ENCODE measurements at regions not wholly inside any gene's neighbourhood (a gene's known extent, or its start where the extent isn't known, plus 50 kb on each side); places are given as distances from the start of the nearest gene placed in this dataset.

DNA sequence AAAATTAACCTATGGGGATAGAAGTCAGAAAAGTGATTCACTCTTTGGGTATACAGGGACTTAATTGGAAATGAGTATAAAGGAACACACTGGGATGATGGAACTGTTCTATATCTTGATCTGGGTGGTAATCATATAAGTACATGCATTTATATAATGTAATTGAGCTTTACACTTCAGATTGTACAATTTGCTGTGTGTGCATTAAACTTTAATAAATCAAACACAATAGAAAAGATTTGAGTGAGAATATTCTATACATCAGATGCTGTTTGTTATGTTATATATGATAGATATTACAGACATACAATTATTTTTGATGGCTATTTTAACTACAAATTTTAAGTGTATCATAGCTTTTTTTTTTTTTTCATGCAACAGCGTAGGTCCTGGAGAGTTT, 860.2 kb upstream of the ARPP21 start:
- POLR2A ChIA-PET = no interaction called here
- no peak for ATAC-seq (replicated peaks in 1 of 4)

DNA sequence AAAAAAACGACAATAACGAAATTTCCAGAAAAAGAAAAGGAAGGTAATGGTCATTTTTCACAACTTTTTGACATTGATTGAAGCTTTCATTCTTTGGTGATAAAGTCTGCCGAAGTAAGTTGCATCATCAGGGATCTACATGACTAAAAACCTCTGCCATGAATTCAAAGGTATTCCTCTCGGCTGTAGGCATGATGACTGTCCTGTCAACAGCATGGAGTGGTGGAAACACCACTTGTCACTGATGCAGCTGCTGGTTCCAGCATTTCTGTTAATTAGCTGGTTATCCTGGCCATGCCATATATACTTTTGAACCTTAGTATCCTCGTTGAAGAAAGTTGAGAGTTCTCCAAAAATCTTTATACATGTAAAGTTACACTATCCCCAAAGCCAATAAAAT, 859.0 kb upstream of the ARPP21 start:
- ChIA-PET POLR2A (no interaction called here), CTCF (no interaction called here)
- Histone ChIP-seq H3K4me3 (ENCODE audit: control insufficient read depth in 1 of 2, extremely low read depth in 1 of 2, low read length in 1 of 2) (no peak overlapping the region), H3K27ac (ENCODE audit: low read length) (no peak overlapping the region), H3K4me1 (ENCODE audit: control insufficient read depth in 1 of 2, extremely low read depth in 1 of 2, insufficient read depth in 2 of 2, low read length in 2 of 2) (no peaks in the 10 kb centered on the region), H3K27me3 (replicated peaks in 1 of 2; ENCODE audit: control insufficient read depth in 2 of 2, extremely low read depth in 1 of 2, insufficient read depth in 2 of 2, low read length in 1 of 2) (no peaks in the 10 kb centered on the region), H3K36me3 (ENCODE audit: control insufficient read depth in 2 of 2, extremely low read depth in 1 of 2, insufficient read depth in 1 of 2, low read length in 1 of 2) (no peaks in the 10 kb centered on the region), H3K9me3 (no peaks in the 10 kb centered on the region)
- H3K4me1 Mint-ChIP-seq = no peaks in the 10 kb centered on the region
- peaks cover 0 to 3% (median 0%) of the 10 kb centered on the region in 3 donors for H3K9me3 Mint-ChIP-seq
- DNase-seq = no peak
- no peaks in the 10 kb centered on the region for H3K27me3 Mint-ChIP-seq
- no peak overlapping the region for H3K4me3 Mint-ChIP-seq
- H3K36me3 Mint-ChIP-seq = no peaks in the 10 kb centered on the region
- H3K27ac Mint-ChIP-seq = no peak overlapping the region
- 43% methylated on average over 3 of the region's 5 CpGs for WGBS (ENCODE audit: insufficient coverage)
- no peak for ATAC-seq (replicated peaks in 1 of 4)

More for the DNA sequence above, 860.2 kb upstream of the ARPP21 start:
- CTCF ChIA-PET = no interaction called here
- H3K4me1 Mint-ChIP-seq = no peaks in the 10 kb centered on the region
- H3K4me3 Mint-ChIP-seq = no peak overlapping the region
- H3K27me3 Mint-ChIP-seq = no peaks in the 10 kb centered on the region
- no peaks in the 10 kb centered on the region for H3K9me3 ChIP-seq
- peaks cover 0 to 3% (median 1%) of the 10 kb centered on the region in 3 donors for H3K9me3 Mint-ChIP-seq
- no peaks in the 10 kb centered on the region for H3K36me3 ChIP-seq (ENCODE audit: control insufficient read depth in 2 of 2, extremely low read depth in 1 of 2, insufficient read depth in 1 of 2, low read length in 1 of 2)
- no peak overlapping the region for H3K27ac ChIP-seq (ENCODE audit: low read length)
- H3K4me1 ChIP-seq (ENCODE audit: control insufficient read depth in 1 of 2, extremely low read depth in 1 of 2, insufficient read depth in 2 of 2, low read length in 2 of 2) = no peaks in the 10 kb centered on the region
- H3K4me3 ChIP-seq (ENCODE audit: control insufficient read depth in 1 of 2, extremely low read depth in 1 of 2, low read length in 1 of 2) = no peak overlapping the region
- DNase-seq = no peak
- H3K36me3 Mint-ChIP-seq = no peaks in the 10 kb centered on the region
- H3K27ac Mint-ChIP-seq = no peak overlapping the region
- no peaks in the 10 kb centered on the region for H3K27me3 ChIP-seq (replicated peaks in 1 of 2; ENCODE audit: control insufficient read depth in 2 of 2, extremely low read depth in 1 of 2, insufficient read depth in 2 of 2, low read length in 1 of 2)
- WGBS (ENCODE audit: insufficient coverage) = no CpG with 5 or more reads among the region's 1 CpG

DNA sequence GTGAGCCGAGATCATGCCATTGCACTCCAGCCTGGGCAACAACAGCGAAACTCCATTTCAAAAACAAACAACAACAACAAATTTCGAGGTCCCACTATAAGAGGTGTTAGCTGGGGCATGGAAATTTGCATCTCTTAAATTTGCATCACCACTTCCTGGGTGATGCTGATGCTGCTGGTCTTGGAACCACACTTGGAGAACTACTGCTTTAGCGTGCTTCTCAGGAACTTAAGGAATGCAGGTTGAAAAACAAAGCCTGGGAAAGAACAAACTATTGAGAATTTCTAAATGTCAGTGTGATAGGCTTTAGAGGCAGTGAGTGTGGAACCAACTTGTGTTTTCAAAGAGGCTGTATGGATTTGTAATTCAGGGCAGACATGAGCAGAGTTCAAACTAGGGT, 858.4 kb upstream of the ARPP21 start:
- H3K27me3 ChIP-seq (replicated peaks in 1 of 2; ENCODE audit: control insufficient read depth in 2 of 2, extremely low read depth in 1 of 2, insufficient read depth in 2 of 2, low read length in 1 of 2) = no peaks in the 10 kb centered on the region
- H3K36me3 ChIP-seq (ENCODE audit: control insufficient read depth in 2 of 2, extremely low read depth in 1 of 2, insufficient read depth in 1 of 2, low read length in 1 of 2) = no peaks in the 10 kb centered on the region
- no peaks in the 10 kb centered on the region for H3K4me1 ChIP-seq (ENCODE audit: control insufficient read depth in 1 of 2, extremely low read depth in 1 of 2, insufficient read depth in 2 of 2, low read length in 2 of 2)
- H3K9me3 ChIP-seq = no peaks in the 10 kb centered on the region
- H3K9me3 Mint-ChIP-seq = peaks cover 0 to 3% (median 0%) of the 10 kb centered on the region in 3 donors
- H3K4me3 ChIP-seq (ENCODE audit: control insufficient read depth in 1 of 2, extremely low read depth in 1 of 2, low read length in 1 of 2) = no peak overlapping the region
- 100% methylated on average over 1 of the region's 4 CpGs for WGBS (ENCODE audit: insufficient coverage)
- POLR2A ChIA-PET = no interaction called here
- H3K4me3 Mint-ChIP-seq = no peak overlapping the region
- ATAC-seq (replicated peaks in 1 of 4) (no peak), DNase-seq (no peak)
- CTCF ChIA-PET = no interaction called here
- H3K36me3 Mint-ChIP-seq = no peaks in the 10 kb centered on the region
- no peak overlapping the region for H3K27ac Mint-ChIP-seq
- H3K27ac ChIP-seq (ENCODE audit: low read length) = no peak overlapping the region
- no peaks in the 10 kb centered on the region for H3K4me1 Mint-ChIP-seq
- H3K27me3 Mint-ChIP-seq = no peaks in the 10 kb centered on the region

DNA sequence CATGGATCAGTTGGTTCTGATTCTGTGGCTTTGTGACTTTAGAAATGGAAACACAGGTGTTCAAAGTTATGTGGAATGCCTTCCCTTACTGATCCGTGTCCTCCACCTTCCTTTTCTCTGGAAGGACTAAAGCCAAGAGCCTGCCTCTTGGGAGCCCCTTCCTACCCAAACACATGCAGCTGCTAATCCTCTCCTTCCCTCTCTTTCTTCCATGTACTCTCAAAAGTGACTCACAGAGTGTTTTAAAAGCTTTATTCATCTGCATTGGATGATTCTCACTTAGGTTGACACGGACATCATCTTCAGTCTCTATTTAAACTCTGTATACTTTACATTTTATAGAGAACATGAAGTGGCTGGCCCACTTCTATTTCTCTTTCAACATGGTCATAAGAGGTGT, 856.5 kb upstream of the ARPP21 start:
- POLR2A ChIA-PET = no interaction called here
- no peaks in the 10 kb centered on the region for H3K4me1 ChIP-seq (ENCODE audit: control insufficient read depth in 1 of 2, extremely low read depth in 1 of 2, insufficient read depth in 2 of 2, low read length in 2 of 2)
- no peaks in the 10 kb centered on the region for H3K27me3 Mint-ChIP-seq
- peaks cover 0 to 4% (median 3%) of the 10 kb centered on the region in 3 donors for H3K9me3 Mint-ChIP-seq
- H3K4me1 Mint-ChIP-seq = no peaks in the 10 kb centered on the region
- no peak overlapping the region for H3K27ac ChIP-seq (ENCODE audit: low read length)
- no peak overlapping the region for H3K4me3 Mint-ChIP-seq
- no peak overlapping the region for H3K4me3 ChIP-seq (ENCODE audit: control insufficient read depth in 1 of 2, extremely low read depth in 1 of 2, low read length in 1 of 2)
- H3K27ac Mint-ChIP-seq = no peak overlapping the region
- CTCF ChIA-PET = no interaction called here
- ATAC-seq (replicated peaks in 1 of 4) (no peak), DNase-seq (no peak)
- no peaks in the 10 kb centered on the region for H3K36me3 ChIP-seq (ENCODE audit: control insufficient read depth in 2 of 2, extremely low read depth in 1 of 2, insufficient read depth in 1 of 2, low read length in 1 of 2)
- no peaks in the 10 kb centered on the region for H3K9me3 ChIP-seq
- H3K36me3 Mint-ChIP-seq = no peaks in the 10 kb centered on the region
- WGBS (ENCODE audit: insufficient coverage) = 92% methylated on average over 1 of the region's 2 CpGs
- no peaks in the 10 kb centered on the region for H3K27me3 ChIP-seq (replicated peaks in 1 of 2; ENCODE audit: control insufficient read depth in 2 of 2, extremely low read depth in 1 of 2, insufficient read depth in 2 of 2, low read length in 1 of 2)

DNA sequence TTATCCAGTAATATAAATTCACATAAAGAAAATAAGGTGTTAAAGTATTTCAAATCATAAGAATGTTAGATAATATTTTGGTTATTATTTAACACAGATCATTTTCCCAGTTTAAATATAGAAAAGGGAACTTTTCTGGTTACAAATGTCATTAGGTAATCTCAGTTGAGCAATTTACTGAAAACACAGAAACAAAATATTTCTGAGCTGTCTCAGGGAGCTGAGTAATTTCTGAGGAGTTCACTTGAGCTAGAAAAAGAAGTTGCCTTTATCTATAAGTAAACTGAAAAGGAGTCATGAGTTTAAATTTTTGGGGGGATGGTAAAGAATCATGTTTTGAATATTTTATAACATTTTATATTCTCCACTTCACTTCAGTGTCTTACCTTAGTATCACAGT, 855.4 kb upstream of the ARPP21 start:
- no peaks in the 10 kb centered on the region for H3K4me1 ChIP-seq (ENCODE audit: control insufficient read depth in 1 of 2, extremely low read depth in 1 of 2, insufficient read depth in 2 of 2, low read length in 2 of 2)
- Mint-ChIP-seq H3K9me3 (peaks cover 0 to 4% (median 3%) of the 10 kb centered on the region in 3 donors), H3K4me1 (no peaks in the 10 kb centered on the region), H3K4me3 (no peak overlapping the region), H3K36me3 (no peaks in the 10 kb centered on the region), H3K27ac (no peak overlapping the region), H3K27me3 (no peaks in the 10 kb centered on the region)
- no peaks in the 10 kb centered on the region for H3K9me3 ChIP-seq
- H3K27me3 ChIP-seq (replicated peaks in 1 of 2; ENCODE audit: control insufficient read depth in 2 of 2, extremely low read depth in 1 of 2, insufficient read depth in 2 of 2, low read length in 1 of 2) = no peaks in the 10 kb centered on the region
- DNase-seq (no peak), ATAC-seq (replicated peaks in 1 of 4) (no peak)
- H3K27ac ChIP-seq (ENCODE audit: low read length) = no peak overlapping the region
- no peaks in the 10 kb centered on the region for H3K36me3 ChIP-seq (ENCODE audit: control insufficient read depth in 2 of 2, extremely low read depth in 1 of 2, insufficient read depth in 1 of 2, low read length in 1 of 2)
- CTCF ChIA-PET = no interaction called here
- no peak overlapping the region for H3K4me3 ChIP-seq (ENCODE audit: control insufficient read depth in 1 of 2, extremely low read depth in 1 of 2, low read length in 1 of 2)
- POLR2A ChIA-PET = no interaction called here

DNA sequence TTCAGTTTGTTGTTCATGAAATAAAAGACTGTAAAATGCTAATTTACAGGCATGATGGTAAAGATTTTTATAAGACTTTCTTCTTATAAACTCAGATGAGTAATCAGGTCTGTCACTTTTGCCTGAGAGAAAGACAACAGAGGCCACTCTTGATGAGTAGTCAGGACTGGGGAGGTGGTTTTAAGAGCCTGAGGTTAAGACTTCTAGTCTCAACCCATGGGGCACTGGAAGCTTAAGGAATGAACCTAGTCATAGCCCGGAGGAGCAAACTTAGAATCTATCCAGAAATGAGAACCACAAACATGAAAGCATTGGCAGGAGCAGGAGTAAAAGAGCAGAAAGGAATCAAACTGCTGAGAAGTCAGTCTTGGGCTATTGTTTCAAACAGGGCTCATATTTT, 846.3 kb upstream of the ARPP21 start:
- Histone ChIP-seq H3K4me3 (ENCODE audit: control insufficient read depth in 1 of 2, extremely low read depth in 1 of 2, low read length in 1 of 2) (no peak overlapping the region), H3K27me3 (replicated peaks in 1 of 2; ENCODE audit: control insufficient read depth in 2 of 2, extremely low read depth in 1 of 2, insufficient read depth in 2 of 2, low read length in 1 of 2) (no peaks in the 10 kb centered on the region), H3K9me3 (no peaks in the 10 kb centered on the region), H3K36me3 (ENCODE audit: control insufficient read depth in 2 of 2, extremely low read depth in 1 of 2, insufficient read depth in 1 of 2, low read length in 1 of 2) (no peaks in the 10 kb centered on the region), H3K4me1 (ENCODE audit: control insufficient read depth in 1 of 2, extremely low read depth in 1 of 2, insufficient read depth in 2 of 2, low read length in 2 of 2) (no peaks in the 10 kb centered on the region), H3K27ac (ENCODE audit: low read length) (no peak overlapping the region)
- ATAC-seq (replicated peaks in 1 of 4) = no peak
- POLR2A ChIA-PET = no interaction called here
- H3K4me3 Mint-ChIP-seq = no peak overlapping the region
- H3K36me3 Mint-ChIP-seq = no peaks in the 10 kb centered on the region
- H3K27ac Mint-ChIP-seq = no peak overlapping the region
- peaks cover 0 to 4% (median 0%) of the 10 kb centered on the region in 3 donors for H3K9me3 Mint-ChIP-seq
- CTCF ChIA-PET = no interaction called here
- H3K4me1 Mint-ChIP-seq = no peaks in the 10 kb centered on the region
- DNase-seq = no peak
- WGBS (ENCODE audit: insufficient coverage) = no CpG with 5 or more reads among the region's 1 CpG
- no peaks in the 10 kb centered on the region for H3K27me3 Mint-ChIP-seq

DNA sequence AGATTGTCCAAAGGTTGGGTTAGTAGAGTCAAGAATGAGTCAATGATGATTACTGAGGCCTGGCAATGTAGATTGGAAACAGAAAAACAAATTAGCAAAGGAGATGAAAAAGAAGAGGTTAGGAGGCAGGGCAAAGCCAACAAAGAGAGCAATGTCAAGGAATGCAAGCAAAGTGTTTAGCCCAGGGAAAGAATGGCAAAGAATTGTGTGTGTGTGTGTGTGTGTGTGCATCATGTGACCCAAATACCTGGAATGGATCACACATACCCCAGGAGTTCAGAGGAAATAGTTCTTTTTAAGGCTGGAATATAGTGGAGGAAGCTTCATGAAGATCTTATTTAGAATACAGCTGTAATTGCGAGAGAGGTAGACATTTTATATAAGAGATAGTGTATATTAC, 831.7 kb upstream of the ARPP21 start:
- WGBS (ENCODE audit: insufficient coverage) = no CpG with 5 or more reads among the region's 1 CpG

More for the DNA sequence above, 831.7 kb upstream of the ARPP21 start:
- DNase-seq (no peak), ATAC-seq (replicated peaks in 1 of 4) (no peak)
- H3K9me3 Mint-ChIP-seq = peaks cover 0 to 9% (median 3%) of the 10 kb centered on the region in 3 donors
- ChIA-PET POLR2A (no interaction called here), CTCF (no interaction called here)
- no peaks in the 10 kb centered on the region for H3K4me1 Mint-ChIP-seq
- H3K36me3 Mint-ChIP-seq = no peaks in the 10 kb centered on the region
- no peaks in the 10 kb centered on the region for H3K27me3 Mint-ChIP-seq
- no peaks in the 10 kb centered on the region for H3K9me3 ChIP-seq
- H3K36me3 ChIP-seq (ENCODE audit: control insufficient read depth in 2 of 2, extremely low read depth in 1 of 2, insufficient read depth in 1 of 2, low read length in 1 of 2) = no peaks in the 10 kb centered on the region
- no peaks in the 10 kb centered on the region for H3K27me3 ChIP-seq (replicated peaks in 1 of 2; ENCODE audit: control insufficient read depth in 2 of 2, extremely low read depth in 1 of 2, insufficient read depth in 2 of 2, low read length in 1 of 2)
- H3K4me3 Mint-ChIP-seq = no peak overlapping the region
- H3K4me3 ChIP-seq (ENCODE audit: control insufficient read depth in 1 of 2, extremely low read depth in 1 of 2, low read length in 1 of 2) = no peak overlapping the region
- no peak overlapping the region for H3K27ac ChIP-seq (ENCODE audit: low read length)
- no peaks in the 10 kb centered on the region for H3K4me1 ChIP-seq (ENCODE audit: control insufficient read depth in 1 of 2, extremely low read depth in 1 of 2, insufficient read depth in 2 of 2, low read length in 2 of 2)
- no peak overlapping the region for H3K27ac Mint-ChIP-seq
